Breast epithelium (tissue), 4 donors: ENCODE measurements at regions not wholly inside any gene's neighbourhood (a gene's known extent, or its start where the extent isn't known, plus 50 kb on each side); places are given as distances from the start of the nearest gene placed in this dataset.

ENCODE experiments used
- DNase-seq, 2 donors: peaks; one replicate each; pipeline ENCODE4 v3.0.0-alpha.2; 2019; ENCODE audit warnings: low spot score in 2 of 2
- H3K27ac ChIP-seq, 2 donors: fragments of 200-600 bp; sonication (generic) in 1 of 2; one replicate each; pipeline ENCODE4 v1.5.1; 2016 to 2019; ENCODE audit warnings: mild to moderate bottlenecking in 1 of 2
- H3K27me3 ChIP-seq, 2 donors: fragments of 200-600 bp; sonication (generic) in 1 of 2; one replicate each; pipeline versions ENCODE4 v1.5.1 to v1.6.0; 2017 to 2019; ENCODE audit warnings: control low read depth in 1 of 2, mild to moderate bottlenecking in 1 of 2
- H3K36me3 ChIP-seq: fragments of 200-600 bp; one replicate; pipeline ENCODE4 v1.5.1; 2019
- H3K4me1 ChIP-seq, 2 donors: fragments of 200-600 bp; sonication (generic); one replicate each; pipeline ENCODE4 v1.5.1; 2016 to 2019; ENCODE audit warnings: control low read depth in 1 of 2
- H3K4me3 ChIP-seq, 3 donors: fragments of 200-600 bp; sonication (generic); 1 replicate in 2 of 3; 2 replicates in 1 of 3; pipeline ENCODE4 v1.5.1; 2016 to 2019; ENCODE audit warnings: mild to moderate bottlenecking in 3 of 3, moderate library complexity in 2 of 3
- H3K9me3 ChIP-seq, 2 donors: fragments of 200-600 bp; sonication (generic) in 1 of 2; one replicate each; pipeline ENCODE4 v1.5.1; 2016 to 2019; ENCODE audit warnings: control low read depth in 1 of 2
- POLR2A ChIP-seq: fragments of 450-650 bp; IDR thresholded peaks from one replicate; pipeline ENCODE4 v1.6.1; 2016; ENCODE audit warnings: antibody characterized with exemption, mild to moderate bottlenecking, moderate library complexity
- POLR2AphosphoS5 ChIP-seq, 3 donors: sonication (generic); formaldehyde crosslinking; IDR thresholded peaks; one replicate each; pipeline ENCODE4 v1.6.1; 2017; ENCODE audit warnings: antibody characterized with exemption in 3 of 3
- intact Hi-C: fragments of 100-400 bp; cut with DNase I; formaldehyde crosslinking; loops from one replicate; pipeline ENCODE4 v1.15.1; 2023; ENCODE audit warnings: low total_unique reads
- TF ChIP-seq, protein P1 (sequence below), 3 donors: fragments of 450-650 bp; IDR thresholded peaks; one replicate each; pipeline ENCODE4 v1.5.1; 2016 to 2017; ENCODE audit warnings: antibody characterized with exemption in 3 of 3, mild to moderate bottlenecking in 3 of 3, moderate library complexity in 3 of 3

DNA sequence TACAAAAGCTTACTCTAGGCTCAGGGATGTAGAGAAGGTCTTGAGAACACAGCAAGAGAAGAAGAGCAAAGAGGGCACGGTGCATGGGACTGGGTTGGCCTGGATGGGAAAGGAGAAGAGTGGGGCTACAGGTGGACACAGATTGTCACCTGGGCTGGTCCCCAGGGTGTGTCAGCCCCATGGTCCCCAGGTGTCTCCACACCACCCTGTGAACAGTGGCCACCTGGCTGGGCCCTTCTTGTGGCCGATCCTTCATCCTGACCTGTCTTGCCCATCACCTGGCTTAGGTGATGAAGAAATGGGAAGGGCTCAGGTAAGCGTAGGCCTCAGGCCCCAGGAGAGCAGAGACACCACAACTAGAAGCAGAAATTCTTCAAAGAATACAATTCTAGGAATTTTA, 188.9 kb downstream of the TENT4A start:
- H3K4me1 ChIP-seq, result no peaks in the 10 kb centered on the region
- intact Hi-C loops, result no loop called here
- H3K9me3 ChIP-seq, result no peaks in the 10 kb centered on the region
- no peak for DNase-seq
- H3K27ac ChIP-seq, result no peak overlapping the region
- TF ChIP-seq, protein P1, sequence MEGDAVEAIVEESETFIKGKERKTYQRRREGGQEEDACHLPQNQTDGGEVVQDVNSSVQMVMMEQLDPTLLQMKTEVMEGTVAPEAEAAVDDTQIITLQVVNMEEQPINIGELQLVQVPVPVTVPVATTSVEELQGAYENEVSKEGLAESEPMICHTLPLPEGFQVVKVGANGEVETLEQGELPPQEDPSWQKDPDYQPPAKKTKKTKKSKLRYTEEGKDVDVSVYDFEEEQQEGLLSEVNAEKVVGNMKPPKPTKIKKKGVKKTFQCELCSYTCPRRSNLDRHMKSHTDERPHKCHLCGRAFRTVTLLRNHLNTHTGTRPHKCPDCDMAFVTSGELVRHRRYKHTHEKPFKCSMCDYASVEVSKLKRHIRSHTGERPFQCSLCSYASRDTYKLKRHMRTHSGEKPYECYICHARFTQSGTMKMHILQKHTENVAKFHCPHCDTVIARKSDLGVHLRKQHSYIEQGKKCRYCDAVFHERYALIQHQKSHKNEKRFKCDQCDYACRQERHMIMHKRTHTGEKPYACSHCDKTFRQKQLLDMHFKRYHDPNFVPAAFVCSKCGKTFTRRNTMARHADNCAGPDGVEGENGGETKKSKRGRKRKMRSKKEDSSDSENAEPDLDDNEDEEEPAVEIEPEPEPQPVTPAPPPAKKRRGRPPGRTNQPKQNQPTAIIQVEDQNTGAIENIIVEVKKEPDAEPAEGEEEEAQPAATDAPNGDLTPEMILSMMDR (IDR thresholded peaks at IDR 0.05), result no peak
- no peak for TF ChIP-seq POLR2AphosphoS5 (IDR thresholded peaks at IDR 0.05)
- no peaks in the 10 kb centered on the region for H3K36me3 ChIP-seq
- no peaks in the 10 kb centered on the region for H3K27me3 ChIP-seq
- H3K4me3 ChIP-seq, result no peak overlapping the region

DNA sequence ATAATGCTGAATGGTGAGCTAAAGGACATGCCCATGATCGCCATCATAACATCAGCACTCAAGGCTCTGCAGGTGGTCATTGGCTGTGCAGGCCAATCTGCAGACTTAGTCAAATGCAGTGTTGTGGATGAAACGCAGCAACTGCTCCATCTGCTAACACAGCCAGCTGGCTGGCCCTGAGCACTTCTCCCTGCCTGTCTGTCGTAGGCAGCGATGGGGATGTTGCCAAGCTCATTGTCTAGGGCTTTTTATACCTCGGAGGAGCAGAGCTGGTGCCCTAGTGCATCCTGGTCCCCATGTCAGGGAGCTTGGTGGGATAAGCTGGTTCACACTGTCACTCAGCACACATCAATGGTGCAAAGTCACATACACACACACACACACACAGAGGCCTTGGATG, 189.4 kb downstream of the TENT4A start:
- intact Hi-C loops, result no loop called here
- Histone ChIP-seq H3K9me3 (no peaks in the 10 kb centered on the region), H3K36me3 (no peaks in the 10 kb centered on the region), H3K27ac (no peak overlapping the region), H3K27me3 (no peaks in the 10 kb centered on the region), H3K4me3 (no peak overlapping the region), H3K4me1 (no peaks in the 10 kb centered on the region)
- TF ChIP-seq, protein P1 (IDR thresholded peaks at IDR 0.05), result no peak
- TF ChIP-seq POLR2AphosphoS5 (IDR thresholded peaks at IDR 0.05), result no peak
- no peak for TF ChIP-seq POLR2A
- no peak for DNase-seq

- no peak for DNase-seq
- intact Hi-C loops, result no loop called here
- H3K9me3 ChIP-seq, result no peaks in the 10 kb centered on the region
- TF ChIP-seq POLR2AphosphoS5 (IDR thresholded peaks at IDR 0.05) (no peak), POLR2A (no peak)
- TF ChIP-seq, protein P1 (IDR thresholded peaks at IDR 0.05), result no peak
- H3K27me3 ChIP-seq, result no peaks in the 10 kb centered on the region
- no peak overlapping the region for H3K4me3 ChIP-seq
- no peaks in the 10 kb centered on the region for H3K36me3 ChIP-seq
- H3K27ac ChIP-seq, result no peak overlapping the region
- H3K4me1 ChIP-seq, result no peaks in the 10 kb centered on the region
These were observed 190.7 kb downstream of the TENT4A start for GRCh38 chr5:6903934-6904333.

DNA sequence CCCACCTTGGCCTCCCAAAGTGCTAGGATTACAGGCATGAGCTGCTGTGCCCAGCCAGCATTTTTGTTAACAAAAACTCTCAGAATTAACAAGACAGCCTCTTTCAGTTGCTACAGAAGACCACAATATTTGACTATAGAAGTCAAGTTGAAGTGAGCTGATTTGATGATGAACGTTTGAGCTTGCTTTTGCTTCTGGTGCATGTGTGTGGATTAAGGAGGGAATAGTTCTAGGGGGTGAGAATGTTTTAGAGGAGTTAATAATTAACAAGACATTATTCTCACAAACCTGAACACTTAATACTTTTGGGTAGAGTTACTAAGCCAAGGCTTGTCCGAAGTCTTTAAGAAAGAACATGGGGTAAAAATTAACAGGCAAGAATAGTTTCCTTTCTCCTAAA, 191.6 kb downstream of the TENT4A start:
- no peak for DNase-seq
- no peak for TF ChIP-seq POLR2AphosphoS5 (IDR thresholded peaks at IDR 0.05)
- no peak for TF ChIP-seq POLR2A
- TF ChIP-seq, protein P1 (IDR thresholded peaks at IDR 0.05), result no peak
- intact Hi-C loops, result no loop called here
- no peaks in the 10 kb centered on the region for H3K27me3 ChIP-seq
- H3K4me1 ChIP-seq, result no peaks in the 10 kb centered on the region
- H3K36me3 ChIP-seq, result no peaks in the 10 kb centered on the region
- no peak overlapping the region for H3K4me3 ChIP-seq
- no peak overlapping the region for H3K27ac ChIP-seq
- no peaks in the 10 kb centered on the region for H3K9me3 ChIP-seq

- H3K9me3 ChIP-seq, result no peaks in the 10 kb centered on the region
- no peak for TF ChIP-seq POLR2A
- TF ChIP-seq POLR2AphosphoS5 (IDR thresholded peaks at IDR 0.05), result no peak
- TF ChIP-seq, protein P1 (IDR thresholded peaks at IDR 0.05), result no peak
These were observed 192.2 kb downstream of the TENT4A start for GRCh38 chr5:6905423-6905822.

More at GRCh38 chr5:6905423-6905822, 192.2 kb downstream of the TENT4A start:
- Histone ChIP-seq H3K27ac (peak overlapping the region in 1 of 2 donors; percentile 34), H3K27me3 (no peaks in the 10 kb centered on the region), H3K4me3 (no peak overlapping the region), H3K36me3 (no peaks in the 10 kb centered on the region), H3K4me1 (no peaks in the 10 kb centered on the region)
- intact Hi-C loops, result no loop called here
- peak in 1 of 2 donors; percentile 28 for DNase-seq
